IMR-90 (cell line): ENCODE measurements at regions not wholly inside any gene's neighbourhood (a gene's known extent, or its start where the extent isn't known, plus 50 kb on each side); places are given as distances from the start of the nearest gene placed in this dataset.

ENCODE experiments used
- ATAC-seq: fragments of 200-7000 bp; cut with Tn5 transposase; 2 replicates; pipeline ENCODE4 v1.9.1; 2020; ENCODE audit warnings: low read depth, mild to moderate bottlenecking, moderate library complexity
- BruUV-seq: library from RNA; stranded (reverse); fragments of 400-500 nt; replicated peaks from 2 replicates; lab custom pipeline; 2021; lab: Mats Ljungman, UMichigan
- CTCF ChIA-PET: fragments of 300-600 bp; formaldehyde crosslinking; extraction: SDS; loops from one replicate; lab custom pipeline; 2021; ENCODE audit warnings: antibody characterized with exemption; lab: Yijun Ruan, JAX
- POLR2A ChIA-PET: fragments of 300-600 bp; sonication (Branson Sonifier 250); formaldehyde crosslinking; loops from one replicate; lab custom pipeline; 2022; ENCODE audit warnings: antibody characterized with exemption; ENCODE audit not compliant: unreplicated experiment; lab: Charles Lee
- DNase-seq: peaks from one replicate; pipeline ENCODE4 v3.0.0; 2013
- H2AFZ ChIP-seq: replicated peaks from 2 replicates; pipeline ENCODE3; 2013; ENCODE audit warnings: low read length, mild to moderate bottlenecking; ENCODE audit not compliant: poor library complexity
- H2AK5ac ChIP-seq: 2 replicates; pipeline ENCODE4 v1.6.1; 2013; ENCODE audit warnings: low read depth, low read length, inconsistent platforms
- H2AK9ac ChIP-seq: replicated peaks from 2 replicates; pipeline ENCODE3; 2013; ENCODE audit warnings: mild to moderate bottlenecking, low read depth, low read length, moderate library complexity; ENCODE audit not compliant: poor library complexity
- H2BK120ac ChIP-seq: 2 replicates; pipeline ENCODE4 v1.6.1; 2013; ENCODE audit warnings: low read depth, low read length, inconsistent platforms
- H2BK15ac ChIP-seq: 3 replicates; pipeline ENCODE4 v1.6.1; 2013; ENCODE audit warnings: low read depth, low read length, inconsistent platforms
- H2BK20ac ChIP-seq: 2 replicates; pipeline ENCODE4 v1.6.1; 2013; ENCODE audit warnings: low read depth, mild to moderate bottlenecking, inconsistent platforms, low read length, moderate library complexity
- H2BK5ac ChIP-seq: 2 replicates; pipeline ENCODE4 v1.6.1; 2013; ENCODE audit warnings: mild to moderate bottlenecking, low read depth, low read length, inconsistent platforms; ENCODE audit not compliant: poor library complexity, severe bottlenecking
- H3K14ac ChIP-seq: replicated peaks from 2 replicates; pipeline ENCODE4 v1.6.1; 2013; ENCODE audit warnings: low read depth, low read length, inconsistent platforms
- H3K18ac ChIP-seq: 2 replicates; pipeline ENCODE4 v1.6.1; 2013; ENCODE audit warnings: low read depth, low read length, control low read depth
- H3K23ac ChIP-seq: 2 replicates; pipeline ENCODE4 v1.6.1; 2013; ENCODE audit warnings: low read depth, low read length, inconsistent platforms
- H3K27ac ChIP-seq: 2 replicates; pipeline ENCODE4 v1.5.1; 2013; ENCODE audit warnings: mild to moderate bottlenecking, control low read depth, low read length; ENCODE audit not compliant: insufficient read depth
- H3K27me3 ChIP-seq: 2 replicates; pipeline ENCODE4 v1.6.1; 2013; ENCODE audit warnings: low read length; ENCODE audit not compliant: control insufficient read depth, insufficient read depth
- H3K36me3 ChIP-seq: 2 replicates; pipeline ENCODE4 v1.6.1; 2013; ENCODE audit warnings: low read length, mixed read lengths; ENCODE audit not compliant: control insufficient read depth, insufficient read depth
- H3K4ac ChIP-seq: 2 replicates; pipeline ENCODE4 v1.6.1; 2013; ENCODE audit warnings: low read depth, low read length, inconsistent platforms
- H3K4me1 ChIP-seq: 2 replicates; pipeline ENCODE4 v1.6.1; 2013; ENCODE audit warnings: low read length, mixed read lengths; ENCODE audit not compliant: control insufficient read depth, insufficient read depth
- H3K4me2 ChIP-seq: 2 replicates; pipeline ENCODE4 v1.6.1; 2013; ENCODE audit warnings: low read depth, mild to moderate bottlenecking, control low read depth, low read length, moderate library complexity
- H3K4me3 ChIP-seq: 2 replicates; pipeline ENCODE4 v1.5.1; 2013; ENCODE audit warnings: low read depth, mild to moderate bottlenecking, control low read depth, low read length, moderate library complexity; ENCODE audit not compliant: insufficient read depth
- H3K56ac ChIP-seq: 2 replicates; pipeline ENCODE4 v1.6.1; 2013; ENCODE audit warnings: low read length, inconsistent platforms; ENCODE audit not compliant: insufficient read depth; ENCODE audit errors: extremely low read depth
- H3K79me1 ChIP-seq, 2 experiments: 2 replicates each; pipeline ENCODE4 v1.6.1; 2013; ENCODE audit warnings: low read length in 2 of 2, inconsistent platforms in 1 of 2, low read depth in 1 of 2
- H3K9ac ChIP-seq: 2 replicates; pipeline ENCODE4 v1.6.1; 2013; ENCODE audit warnings: low read depth, low read length, control low read depth
- H3K9me1 ChIP-seq: 2 replicates; pipeline ENCODE4 v1.6.1; 2013; ENCODE audit warnings: low read length, inconsistent platforms; ENCODE audit not compliant: insufficient read depth
- H3K9me3 ChIP-seq: 2 replicates; pipeline ENCODE4 v1.6.1; 2013; ENCODE audit warnings: low read length; ENCODE audit not compliant: control insufficient read depth, insufficient read depth
- H4K20me1 ChIP-seq: 2 replicates; pipeline ENCODE4 v1.6.1; 2013; ENCODE audit warnings: low read length, inconsistent platforms; ENCODE audit not compliant: insufficient read depth
- H4K5ac ChIP-seq: 2 replicates; pipeline ENCODE4 v1.6.1; 2013; ENCODE audit warnings: mild to moderate bottlenecking, low read depth, low read length, control low read depth
- H4K8ac ChIP-seq, 2 experiments: 2 replicates each; pipeline ENCODE4 v1.6.1; 2013; ENCODE audit warnings: low read depth in 2 of 2, low read length in 2 of 2, control low read depth in 1 of 2, inconsistent platforms in 1 of 2
- H4K91ac ChIP-seq: 2 replicates; pipeline ENCODE4 v1.6.1; 2013; ENCODE audit warnings: low read depth, low read length, inconsistent platforms; ENCODE audit not compliant: insufficient read depth
- BHLHE40 ChIP-seq: fragments of 150-350 bp; IDR thresholded peaks from 2 replicates; pipeline ENCODE4 v1.6.1; 2016; ENCODE audit warnings: mild to moderate bottlenecking, low read depth, low read length
- CTCF ChIP-seq: conservative IDR thresholded peaks from 2 replicates; pipeline ENCODE4 v1.5.1; 2012; ENCODE audit warnings: mild to moderate bottlenecking, low read depth, low read length, improper control_type of control experiment
- ELK1 ChIP-seq: fragments of 150-350 bp; IDR thresholded peaks from 2 replicates; pipeline ENCODE4 v1.6.1; 2016; ENCODE audit warnings: low read depth, mild to moderate bottlenecking, low read length, moderate library complexity, borderline replicate concordance
- FOS ChIP-seq: fragments of 150-350 bp; IDR thresholded peaks from 2 replicates; pipeline ENCODE4 v1.6.1; 2016; ENCODE audit warnings: low read depth, low read length
- MAFK ChIP-seq: IDR thresholded peaks from 2 replicates; pipeline ENCODE4 v1.6.1; 2012; ENCODE audit warnings: low read depth, low read length, improper control_type of control experiment
- MXI1 ChIP-seq: IDR thresholded peaks from 2 replicates; pipeline ENCODE4 v1.6.1; 2012; ENCODE audit warnings: low read depth, mild to moderate bottlenecking, low read length, moderate library complexity, borderline replicate concordance
- NFE2L2 ChIP-seq: fragments of 150-350 bp; IDR thresholded peaks from 2 replicates; pipeline ENCODE4 v1.6.1; 2016; ENCODE audit warnings: low read depth, mild to moderate bottlenecking, low read length
- POLR2A ChIP-seq: IDR thresholded peaks from 2 replicates; pipeline ENCODE4 v1.6.1; 2012; ENCODE audit warnings: mild to moderate bottlenecking, low read depth, low read length
- RCOR1 ChIP-seq: IDR thresholded peaks from 2 replicates; pipeline ENCODE4 v1.6.1; 2012; ENCODE audit warnings: mild to moderate bottlenecking, low read length, improper control_type of control experiment; ENCODE audit not compliant: insufficient replicate concordance
- RFX5 ChIP-seq: IDR thresholded peaks from 2 replicates; pipeline ENCODE4 v1.8.0; 2012; ENCODE audit warnings: low read depth, mild to moderate bottlenecking, low read length, moderate library complexity
- SMC3 ChIP-seq: fragments of 150-350 bp; IDR thresholded peaks from 2 replicates; pipeline ENCODE4 v1.6.1; 2016; ENCODE audit warnings: low read depth, mild to moderate bottlenecking, antibody characterized with exemption, low read length, moderate library complexity
- USF2 ChIP-seq: fragments of 150-350 bp; IDR thresholded peaks from 2 replicates; pipeline ENCODE4 v1.6.1; 2017; ENCODE audit warnings: mild to moderate bottlenecking, antibody characterized with exemption, low read length, low read depth
- WGBS, 2 experiments: methylation state at CpG; one replicate each; pipeline versions ENCODE4 v1.1.5 to v1.1.7; 2013; ENCODE audit warnings: missing lambda C conversion rate in 2 of 2; ENCODE audit not compliant: insufficient read length in 1 of 2; ENCODE audit errors: extremely low coverage in 2 of 2; 5-methylcytosine and 5-hydroxymethylcytosine counted together
- dilution Hi-C: fragments of 300-500 bp; cut with HindIII; formaldehyde crosslinking; loops from one replicate; pipeline ENCODE4 v1.14.3; 2018; ENCODE audit warnings: low sequenced_read_pairs; ENCODE audit not compliant: unreplicated experiment
- in situ Hi-C: fragments of 300-500 bp; cut with MboI; formaldehyde crosslinking; loops from 3 replicates; pipeline ENCODE4 v1.14.3; 2019; ENCODE audit warnings: low sequenced_read_pairs, inconsistent platforms, mixed read lengths
- intact Hi-C: fragments of 100-400 bp; cut with micrococcal nuclease; formaldehyde crosslinking; loops from 2 replicates; pipeline ENCODE4 v1.10.0; 2022

- Histone ChIP-seq H2BK20ac (no peak overlapping the region), H4K8ac (no peak overlapping the region), H3K56ac (no peak overlapping the region), H2AFZ (no peak overlapping the region), H3K23ac (no peak overlapping the region), H3K4me1 (no peaks in the 10 kb centered on the region; the same call in 1 of the 2 replicates), H3K36me3 (no peaks in the 10 kb centered on the region), H2BK15ac (no peak overlapping the region), H4K5ac (no peak overlapping the region), H2BK5ac (no peak overlapping the region), H3K4me2 (no peak overlapping the region), H3K27me3 (no peaks in the 10 kb centered on the region), H2BK120ac (no peak overlapping the region), H4K20me1 (no peaks in the 10 kb centered on the region), H3K79me1 (no peaks in the 10 kb centered on the region), H3K18ac (no peak overlapping the region), H3K14ac (no peak overlapping the region), H3K27ac (no peak overlapping the region), H3K4me3 (no peak overlapping the region), H4K91ac (no peak overlapping the region), H2AK5ac (no peak overlapping the region), H3K9me1 (no peaks in the 10 kb centered on the region), H3K9me3 (peaks cover 5% of the 10 kb centered on the region; the same call in 1 of the 2 replicates), H2AK9ac (no peak overlapping the region), H3K9ac (no peak overlapping the region), H3K4ac (no peak overlapping the region)
- dilution Hi-C loops (no loop called here), intact Hi-C loops (no loop called here), in situ Hi-C loops (no loop called here)
- POLR2A ChIA-PET = no interaction called here
- no TSS peak for BruUV-seq
- no peak for TF ChIP-seq MAFK
- TF ChIP-seq SMC3 = no peak
- TF ChIP-seq ELK1 = no peak
- TF ChIP-seq USF2 = no peak
- TF ChIP-seq CTCF = no peak
- no peak for TF ChIP-seq NFE2L2
- TF ChIP-seq POLR2A = no peak
- no peak for TF ChIP-seq MXI1
- TF ChIP-seq RCOR1 = no peak
- TF ChIP-seq RFX5 = no peak
- no peak for TF ChIP-seq BHLHE40
- no peak for TF ChIP-seq FOS
- CTCF ChIA-PET = no interaction called here
- WGBS, 2 experiments = no CpG with 5 or more reads among the region's 3 CpGs
- ATAC-seq = no peak
- DNase-seq = no peak
These were observed 109.3 kb upstream of the USP9X start for GRCh38 chrX:40975951-40976350.
